Heart left ventricle (tissue), 16 donors: ENCODE measurements at regions not wholly inside any gene's neighbourhood (a gene's known extent, or its start where the extent isn't known, plus 50 kb on each side); places are given as distances from the start of the nearest gene placed in this dataset.

Experiments used
- ATAC-seq, 4 donors: fragments of 200-7000 bp; cut with Tn5 transposase; one replicate each; pipeline ENCODE4 v1.9.1; 2020 to 2022; ENCODE audit warnings: moderate library complexity in 4 of 4, mild to moderate bottlenecking in 3 of 4, moderate number of reproducible peaks in 1 of 4
- DNase-seq, 5 donors: peaks; one replicate each; pipeline ENCODE4 v3.0.0-alpha.2; 2020
- H3K27ac ChIP-seq, 12 donors: fragments of 200-600 bp; sonication (generic) in 4 of 12; one replicate each; pipeline versions ENCODE4 v1.5.0 to v1.8.0; 2016 to 2022; ENCODE audit warnings: mild to moderate bottlenecking in 2 of 12
- H3K27me3 ChIP-seq, 9 donors: fragments of 200-600 bp; sonication (generic) in 2 of 9; one replicate each; pipeline versions ENCODE4 v1.5.1 to v1.8.0; 2016 to 2022; ENCODE audit warnings: mild to moderate bottlenecking in 3 of 9
- H3K36me3 ChIP-seq, 9 donors: fragments of 200-600 bp; sonication (generic) in 2 of 9; one replicate each; pipeline versions ENCODE4 v1.5.0 to v1.8.0; 2018 to 2022; ENCODE audit warnings: mild to moderate bottlenecking in 2 of 9
- H3K4me1 ChIP-seq, 12 donors: fragments of 200-600 bp; sonication (generic) in 4 of 12; one replicate each; pipeline versions ENCODE4 v1.5.0 to v1.8.0; 2016 to 2022; ENCODE audit warnings: mild to moderate bottlenecking in 3 of 12
- H3K4me3 ChIP-seq, 12 donors: fragments of 200-600 bp; sonication (generic) in 4 of 12; one replicate each; pipeline versions ENCODE4 v1.5.0 to v1.8.0; 2017 to 2022; ENCODE audit warnings: mild to moderate bottlenecking in 9 of 12, moderate library complexity in 4 of 12
- H3K9me3 ChIP-seq, 12 donors: fragments of 200-600 bp; sonication (generic) in 4 of 12; one replicate each; pipeline versions ENCODE4 v1.5.0 to v1.8.0; 2016 to 2022; ENCODE audit warnings: mild to moderate bottlenecking in 1 of 12
- CTCF ChIP-seq, 12 donors: fragments of 200-600 bp; sonication (generic) in 4 of 12; IDR thresholded peaks; one replicate each; pipeline versions ENCODE4 v1.5.0 to v1.8.0; 2018 to 2022; ENCODE audit warnings: antibody characterized with exemption in 12 of 12, mild to moderate bottlenecking in 5 of 12
- POLR2A ChIP-seq, 2 donors: fragments of 450-650 bp; IDR thresholded peaks; one replicate each; pipeline ENCODE4 v1.6.1; 2017; ENCODE audit warnings: antibody characterized with exemption in 2 of 2, mild to moderate bottlenecking in 2 of 2, moderate library complexity in 2 of 2
- WGBS, 4 donors: extraction: QIAGEN DNeasy Blood & Tissue Kit in 2 of 4; methylation state at CpG; one replicate each; pipeline versions ENCODE4 v1.1.5 to v1.1.7; 2013 to 2018; 5-methylcytosine and 5-hydroxymethylcytosine counted together
- intact Hi-C, 10 donors: fragments of 100-400 bp; cut with DNase I; formaldehyde crosslinking; loops; one replicate each; pipeline versions ENCODE4 v1.11.1 to v1.14.2; 2022
- donor health status: ischemic (EF 13 %, LVEDD 7.1; RV severe dilation, severe dysfunction).
- donor health status: healthy with polysubstance abuse.
- donor health status: DM: no; HTN: yes; CAD: no.
- donor health status: DM: no; HTN: no; CAD: no.
- donor health status: ischemic (EF 25% LVEDD 6.9; RV normal size, moderate dysfunction).
- donor health status: ischemic (EF 25% LVEDD 5.7; RV mildly dilated, moderate dysfunction).
- donor health status: healthy.
- donor health status: DM: yes; HTN: yes; CAD: no.
- donor health status: ischemic (EF 35%, LVEDD 5.7; RV mildly dilated, moderate dysfunction).
- donor health status: nonischemic (EF 11% LVEDD 7.7; RV severe dilation, severe dysfunction).
- donor health status: DM: yes; HTN: yes; CAD: no.
- donor health status: PGD.
- donor health status: ischemic (EF 29% LVEDD 5.4; RV normal size, mild dysfunction).
- donor health status: nonischemic (EF 23%, LVEDD 6.1; RV moderate dilation, normal function).

DNA sequence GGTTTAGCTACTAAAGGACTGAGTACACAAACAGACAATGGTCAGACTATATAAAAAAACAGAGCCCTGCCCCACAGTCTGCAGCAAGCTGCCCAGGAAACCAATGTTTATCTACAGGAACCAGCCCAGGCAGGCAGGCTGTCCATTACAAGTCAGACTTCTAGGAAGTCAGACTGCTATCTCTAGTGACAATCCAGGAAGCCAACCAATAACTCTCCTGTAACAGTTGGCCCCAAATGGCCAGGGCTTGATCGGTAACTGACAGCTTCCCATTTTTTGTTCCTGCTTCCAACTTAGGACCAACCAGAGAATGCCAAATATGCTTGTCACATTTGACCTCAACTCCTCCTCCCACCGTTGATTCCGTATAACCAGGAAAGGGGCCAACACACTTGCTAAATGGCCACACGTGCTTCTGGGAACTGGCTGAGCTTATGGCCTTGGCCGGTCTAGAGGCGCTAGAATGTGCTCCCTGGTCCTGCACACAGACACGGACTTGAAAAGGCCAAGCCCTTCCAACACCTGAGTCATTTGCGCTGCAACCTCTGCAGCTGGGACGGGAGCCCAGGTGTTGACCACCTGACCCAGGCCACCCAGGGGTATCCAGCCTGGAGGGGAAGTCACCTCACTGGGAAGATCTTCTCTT, 79.6 kb upstream of the CDK20 start:
- H3K36me3 ChIP-seq, result no peaks in the 10 kb centered on the region
- H3K4me1 ChIP-seq, result peaks cover 0 to 7% (median 0%) of the 10 kb centered on the region in 12 donors
- no peaks in the 10 kb centered on the region for H3K27me3 ChIP-seq
- intact Hi-C loops, result no loop called here
- TF ChIP-seq CTCF (IDR thresholded peaks at IDR 0.05) (no peak), POLR2A (IDR thresholded peaks at IDR 0.05) (no peak)
- DNase-seq (no peak), ATAC-seq (peak in 1 of 4 donors; percentile 38)
- no peaks in the 10 kb centered on the region for H3K9me3 ChIP-seq
- no peak overlapping the region for H3K4me3 ChIP-seq
- 75 to 92% (median 80%) methylated on average over 9 of the region's 9 CpGs for WGBS, 4 donors
- no peak overlapping the region for H3K27ac ChIP-seq

DNA sequence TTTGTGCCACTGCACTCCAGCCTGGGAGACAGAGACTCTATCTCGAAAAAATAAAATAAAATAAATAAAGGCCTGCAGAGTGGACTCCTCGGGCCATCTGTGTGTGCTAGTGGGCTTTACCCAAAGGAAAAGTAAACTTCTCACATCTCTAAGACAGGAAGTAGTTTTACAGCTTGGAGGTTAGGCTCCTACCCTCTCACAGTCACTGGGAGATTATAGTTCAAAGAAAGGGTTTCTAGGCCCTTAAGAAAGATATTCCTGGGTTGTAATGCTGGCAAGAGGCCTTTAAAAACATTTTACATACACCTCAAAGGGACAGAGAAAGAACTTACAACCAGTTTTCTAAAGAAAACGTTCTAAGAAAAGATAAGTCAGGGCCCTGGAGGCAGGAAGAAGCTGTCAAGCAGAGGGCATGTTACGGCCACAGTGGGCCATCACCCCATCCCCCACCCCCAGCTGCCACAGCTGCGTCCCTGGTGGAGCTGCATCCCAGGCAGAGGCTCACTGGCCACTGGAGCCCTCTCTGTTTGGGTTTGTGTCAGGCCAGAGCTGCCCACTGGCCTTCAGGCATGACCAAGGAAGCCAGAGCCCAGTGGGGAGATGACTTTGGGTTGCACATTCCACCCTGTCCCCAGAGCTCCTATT, 78.1 kb upstream of the CDK20 start:
- no peaks in the 10 kb centered on the region for H3K9me3 ChIP-seq
- H3K27ac ChIP-seq, result no peak overlapping the region
- no peak for DNase-seq
- H3K4me3 ChIP-seq, result no peak overlapping the region
- intact Hi-C loops, result no loop called here
- no peak for TF ChIP-seq POLR2A (IDR thresholded peaks at IDR 0.05)
- no peak for TF ChIP-seq CTCF (IDR thresholded peaks at IDR 0.05)
- 39 to 54% (median 47%) methylated on average over 4 to 5 of the region's 5 CpGs for WGBS, 4 donors
- no peaks in the 10 kb centered on the region for H3K36me3 ChIP-seq
- ATAC-seq, result no peak
- H3K4me1 ChIP-seq, result peaks cover 0 to 7% (median 0%) of the 10 kb centered on the region in 12 donors
- H3K27me3 ChIP-seq, result no peaks in the 10 kb centered on the region

GRCh38 chr9:88051138-88051537, 76.8 kb upstream of the CDK20 start:
- H3K4me1 ChIP-seq, result peaks cover 0 to 7% (median 0%) of the 10 kb centered on the region in 12 donors
- ATAC-seq (no peak), DNase-seq (no peak)
- intact Hi-C loops, result no loop called here
- no peak for TF ChIP-seq POLR2A (IDR thresholded peaks at IDR 0.05)
- no peak for TF ChIP-seq CTCF (IDR thresholded peaks at IDR 0.05)
- WGBS, 4 donors, result 93 to 96% (median 95%) methylated on average over 8 of the region's 8 CpGs
- H3K36me3 ChIP-seq, result no peaks in the 10 kb centered on the region
- H3K4me3 ChIP-seq, result no peak overlapping the region
- H3K27me3 ChIP-seq, result no peaks in the 10 kb centered on the region
- no peaks in the 10 kb centered on the region for H3K9me3 ChIP-seq
- H3K27ac ChIP-seq, result no peak overlapping the region

DNA sequence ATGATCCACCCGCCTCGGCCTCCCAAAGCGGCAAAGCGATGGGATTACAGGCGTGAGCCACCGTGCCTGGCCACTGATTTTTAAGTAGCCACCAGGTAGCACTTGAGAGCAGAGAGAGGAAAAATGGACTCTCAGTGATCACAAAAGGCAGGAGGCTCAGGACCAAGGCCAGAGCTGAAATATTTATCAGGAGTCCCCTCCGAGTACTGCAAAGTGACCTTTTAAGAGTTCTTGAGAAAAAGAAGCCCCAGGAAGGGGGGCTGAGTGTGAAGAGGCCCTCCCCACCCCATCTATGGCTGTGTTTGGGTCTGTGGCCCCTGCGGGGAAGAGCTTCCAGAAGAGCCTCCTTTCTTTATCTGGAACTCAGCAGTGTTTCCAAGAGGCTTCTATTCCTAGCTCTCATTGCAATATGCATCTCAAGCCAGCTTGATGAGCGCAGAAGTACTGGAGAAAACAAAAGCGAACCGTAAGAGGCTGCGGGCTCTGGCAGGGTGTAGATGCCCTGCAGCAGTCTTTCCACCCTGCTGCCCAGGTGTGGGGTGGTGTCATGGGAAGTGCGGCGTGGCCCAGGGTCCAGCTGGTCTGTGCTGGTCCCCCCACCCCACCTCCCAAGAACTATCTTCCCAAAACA, 75.5 kb upstream of the CDK20 start:
- Histone ChIP-seq H3K36me3 (no peaks in the 10 kb centered on the region), H3K27ac (no peak overlapping the region), H3K4me3 (no peak overlapping the region), H3K4me1 (peaks cover 0 to 7% (median 0%) of the 10 kb centered on the region in 12 donors), H3K27me3 (no peaks in the 10 kb centered on the region), H3K9me3 (peaks cover 0 to 5% (median under 1%) of the 10 kb centered on the region in 12 donors)
- no peak for DNase-seq
- peak in 1 of 4 donors; percentile 46 for ATAC-seq
- TF ChIP-seq POLR2A (IDR thresholded peaks at IDR 0.05) (no peak), CTCF (IDR thresholded peaks at IDR 0.05) (no peak)
- 65 to 73% (median 68%) methylated on average over 14 of the region's 14 CpGs for WGBS, 4 donors
- intact Hi-C loops, result loop anchor here in 4 of 10 donors (5.0 to 10.0 kb wide), 3 partner anchors 365 to 375 kb away; no protein-coding TSS in a partner anchor
